Naive thymus-derived CD4-positive, alpha-beta T cell (primary cell): ENCODE measurements at regions not wholly inside any gene's neighbourhood (a gene's known extent, or its start where the extent isn't known, plus 50 kb on each side); places are given as distances from the start of the nearest gene placed in this dataset.

Source experiments
- ATAC-seq: fragments of 150-1000 bp; cut with Tn5 transposase; 2 replicates; pipeline ENCODE4 v1.10.0; 2021; ENCODE audit warnings: mild to moderate bottlenecking, moderate library complexity
- CTCF ChIA-PET: fragments of 350-600 bp; sonication (Branson Sonifier 250); formaldehyde crosslinking; loops from one replicate; lab custom pipeline; 2021; ENCODE audit warnings: antibody characterized with exemption; lab: Charles Lee
- POLR2A ChIA-PET: fragments of 350-600 bp; sonication (Branson Sonifier 250); formaldehyde crosslinking; loops from one replicate; lab custom pipeline; 2021; ENCODE audit warnings: antibody characterized with exemption, inconsistent platforms; lab: Charles Lee
- DNase-seq, 9 donors: peaks; one replicate each; pipeline versions ENCODE4 v3.0.0 to v3.0.0-alpha.2; 2020 to 2022; ENCODE audit warnings: mixed read lengths in 1 of 9
- H3K27ac ChIP-seq: one replicate; pipeline ENCODE4 v1.7.0; 2013; ENCODE audit warnings: mild to moderate bottlenecking, low read depth, low read length, moderate library complexity
- H3K27me3 ChIP-seq, 2 donors: one replicate each; pipeline ENCODE4 v1.7.0; 2013; ENCODE audit warnings: low read length in 2 of 2, mild to moderate bottlenecking in 2 of 2, moderate library complexity in 2 of 2; ENCODE audit not compliant: control insufficient read depth in 2 of 2, insufficient read depth in 2 of 2
- H3K36me3 ChIP-seq, 3 experiments: 1 replicate in 2 of 3; 2 replicates in 1 of 3; pipeline ENCODE4 v1.7.0; 2013; ENCODE audit warnings: low read length in 3 of 3, mild to moderate bottlenecking in 3 of 3, moderate library complexity in 1 of 3; ENCODE audit not compliant: insufficient read depth in 3 of 3, control insufficient read depth in 2 of 3
- H3K4me1 ChIP-seq, 2 donors: one replicate each; pipeline ENCODE4 v1.7.0; 2013; ENCODE audit warnings: low read length in 2 of 2, mild to moderate bottlenecking in 2 of 2, moderate library complexity in 1 of 2; ENCODE audit not compliant: control insufficient read depth in 2 of 2, insufficient read depth in 2 of 2
- H3K4me3 ChIP-seq: 2 replicates; pipeline ENCODE4 v1.7.0; 2013; ENCODE audit warnings: mild to moderate bottlenecking, low read length
- H3K9me3 ChIP-seq, 3 experiments: 1 replicate in 2 of 3; 2 replicates in 1 of 3; pipeline ENCODE4 v1.7.0; 2013; ENCODE audit warnings: low read length in 3 of 3; ENCODE audit not compliant: control insufficient read depth in 2 of 3
- H3K27ac Mint-ChIP-seq, 9 donors: one replicate each; pipeline ENCODE4 v1.8.0; 2020 to 2022; ENCODE audit warnings: mixed read lengths in 9 of 9, mild to moderate bottlenecking in 8 of 9, moderate library complexity in 5 of 9, inconsistent platforms in 2 of 9
- H3K27me3 Mint-ChIP-seq, 5 donors: one replicate each; pipeline ENCODE4 v1.8.0; 2021 to 2022; ENCODE audit warnings: mixed read lengths in 5 of 5, mild to moderate bottlenecking in 1 of 5
- H3K36me3 Mint-ChIP-seq, 5 donors: one replicate each; pipeline ENCODE4 v1.8.0; 2020 to 2022; ENCODE audit warnings: mixed read lengths in 5 of 5, mild to moderate bottlenecking in 3 of 5, inconsistent platforms in 1 of 5
- H3K4me1 Mint-ChIP-seq, 7 donors: one replicate each; pipeline ENCODE4 v1.8.0; 2020 to 2022; ENCODE audit warnings: mixed read lengths in 7 of 7, mild to moderate bottlenecking in 3 of 7, inconsistent platforms in 1 of 7
- H3K4me3 Mint-ChIP-seq, 10 donors: one replicate each; pipeline ENCODE4 v1.8.0; 2020 to 2022; ENCODE audit warnings: mild to moderate bottlenecking in 10 of 10, mixed read lengths in 10 of 10, moderate library complexity in 6 of 10, inconsistent platforms in 2 of 10
- H3K9me3 Mint-ChIP-seq, 11 donors: one replicate each; pipeline ENCODE4 v1.8.0; 2020 to 2022; ENCODE audit warnings: mixed read lengths in 11 of 11, mild to moderate bottlenecking in 4 of 11, inconsistent platforms in 1 of 11, moderate library complexity in 1 of 11
- intact Hi-C, 2 donors: fragments of 100-400 bp; cut with micrococcal nuclease; formaldehyde crosslinking; loops; one replicate each; pipeline ENCODE4 v1.15.1; 2023

DNA sequence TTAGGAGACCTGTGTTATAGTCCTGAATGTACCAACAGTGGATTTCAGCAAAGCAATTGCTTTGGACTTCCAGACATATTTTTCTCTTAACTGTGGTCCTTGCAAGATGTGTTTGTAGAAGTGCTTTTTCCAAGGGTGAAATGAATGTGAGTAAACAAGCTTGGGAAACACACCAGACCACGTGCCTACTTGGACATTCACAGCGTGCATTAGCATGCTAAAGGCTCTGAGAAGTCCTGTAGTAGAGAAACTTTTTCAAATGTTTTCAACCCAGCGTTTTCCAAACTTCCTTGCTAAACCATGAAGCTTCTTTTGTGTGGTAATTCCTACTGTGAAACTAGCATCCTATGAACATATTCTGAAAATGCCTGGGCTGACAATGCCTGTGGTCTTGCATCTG lies 91.2 kb upstream of the DBX1 start:
- Histone ChIP-seq H3K27me3 (no peaks in the 10 kb centered on the region), H3K9me3 (no peaks in the 10 kb centered on the region), H3K36me3 (no peaks in the 10 kb centered on the region), H3K27ac (no peak overlapping the region), H3K4me1 (no peaks in the 10 kb centered on the region), H3K4me3 (no peak overlapping the region)
- Mint-ChIP-seq H3K9me3 (no peaks in the 10 kb centered on the region), H3K36me3 (no peaks in the 10 kb centered on the region), H3K4me1 (no peaks in the 10 kb centered on the region), H3K27ac (no peak overlapping the region), H3K4me3 (no peak overlapping the region), H3K27me3 (peaks cover 14 to 45% (median 39%) of the 10 kb centered on the region in 5 donors)
- DNase-seq (no peak), ATAC-seq (no peak)
- intact Hi-C loops, result no loop called here
- POLR2A ChIA-PET, result no interaction called here
- CTCF ChIA-PET, result no interaction called here

DNA sequence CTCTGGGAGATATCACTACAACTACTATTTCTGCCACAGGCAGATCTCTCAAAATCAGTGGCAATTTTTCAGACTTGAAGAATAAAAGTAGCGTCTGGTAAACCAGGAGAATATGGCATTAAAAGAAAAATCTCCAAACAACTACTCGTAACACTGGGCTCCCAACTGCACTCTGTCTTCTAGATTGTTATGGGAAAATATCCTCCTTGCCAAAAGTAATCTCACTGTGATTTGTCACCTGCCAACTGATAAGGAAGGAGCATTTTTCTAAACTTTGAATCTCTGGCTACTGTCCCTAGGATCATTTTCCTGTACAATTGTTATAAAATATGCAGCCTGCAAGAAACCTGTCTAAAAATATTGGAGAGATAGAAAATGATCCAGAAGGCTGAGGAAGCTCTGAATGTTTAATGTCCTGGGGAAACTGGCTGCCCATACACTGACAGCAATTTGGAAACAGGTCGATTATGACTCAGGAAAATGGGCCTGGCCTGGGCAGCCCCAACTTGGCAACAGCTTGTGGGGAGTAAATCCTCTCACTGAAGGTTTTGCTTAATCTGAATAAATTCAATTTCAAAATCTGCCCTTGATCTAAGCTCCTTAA lies 90.5 kb upstream of the DBX1 start:
- ChIA-PET CTCF (no interaction called here), POLR2A (no interaction called here)
- peaks cover 14 to 50% (median 40%) of the 10 kb centered on the region in 5 donors for H3K27me3 Mint-ChIP-seq
- Histone ChIP-seq H3K4me3 (no peak overlapping the region), H3K4me1 (no peaks in the 10 kb centered on the region), H3K27me3 (no peaks in the 10 kb centered on the region), H3K9me3 (no peaks in the 10 kb centered on the region), H3K36me3 (no peaks in the 10 kb centered on the region), H3K27ac (no peak overlapping the region)
- no peak for DNase-seq
- ATAC-seq, result no peak
- intact Hi-C loops, result no loop called here
- H3K9me3 Mint-ChIP-seq, result no peaks in the 10 kb centered on the region
- no peaks in the 10 kb centered on the region for H3K36me3 Mint-ChIP-seq
- H3K4me3 Mint-ChIP-seq, result no peak overlapping the region
- no peak overlapping the region for H3K27ac Mint-ChIP-seq
- no peaks in the 10 kb centered on the region for H3K4me1 Mint-ChIP-seq

DNA sequence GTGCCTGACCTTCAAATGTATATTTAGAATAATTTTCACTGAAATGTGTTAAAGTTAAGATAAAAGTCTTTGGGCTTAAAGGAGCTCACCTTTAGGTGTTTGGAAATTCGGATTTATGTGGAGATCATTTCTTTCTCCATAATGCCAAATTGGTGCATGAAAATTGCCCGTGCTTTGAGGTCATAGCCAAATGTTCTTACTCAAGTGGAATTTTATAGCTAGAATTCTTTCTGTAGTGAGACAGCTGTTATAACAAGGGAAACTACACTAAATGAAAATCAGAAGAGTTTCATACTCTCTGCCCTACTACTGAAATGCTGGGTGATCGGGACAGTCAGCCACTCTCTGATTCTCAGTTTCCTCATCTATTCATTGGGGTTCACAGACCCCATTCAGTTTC lies 89.5 kb upstream of the DBX1 start:
- Mint-ChIP-seq H3K36me3 (no peaks in the 10 kb centered on the region), H3K27ac (no peak overlapping the region), H3K4me3 (no peak overlapping the region), H3K4me1 (no peaks in the 10 kb centered on the region), H3K27me3 (peaks cover 11 to 52% (median 40%) of the 10 kb centered on the region in 5 donors), H3K9me3 (no peaks in the 10 kb centered on the region)
- Histone ChIP-seq H3K4me1 (no peaks in the 10 kb centered on the region), H3K36me3 (no peaks in the 10 kb centered on the region), H3K27me3 (no peaks in the 10 kb centered on the region), H3K9me3 (no peaks in the 10 kb centered on the region), H3K27ac (no peak overlapping the region), H3K4me3 (no peak overlapping the region)
- no peak for DNase-seq
- intact Hi-C loops, result no loop called here
- ATAC-seq, result no peak
- CTCF ChIA-PET, result no interaction called here
- POLR2A ChIA-PET, result no interaction called here

- Mint-ChIP-seq H3K9me3 (no peaks in the 10 kb centered on the region), H3K27ac (no peak overlapping the region), H3K4me3 (no peak overlapping the region), H3K36me3 (no peaks in the 10 kb centered on the region), H3K4me1 (no peaks in the 10 kb centered on the region), H3K27me3 (peaks cover 11 to 52% (median 40%) of the 10 kb centered on the region in 5 donors)
- DNase-seq (no peak), ATAC-seq (no peak)
- ChIA-PET POLR2A (no interaction called here), CTCF (no interaction called here)
- no peaks in the 10 kb centered on the region for H3K27me3 ChIP-seq
- H3K4me3 ChIP-seq, result no peak overlapping the region
- no peaks in the 10 kb centered on the region for H3K36me3 ChIP-seq
- H3K27ac ChIP-seq, result no peak overlapping the region
- no peaks in the 10 kb centered on the region for H3K9me3 ChIP-seq
- intact Hi-C loops, result no loop called here
- H3K4me1 ChIP-seq, result no peaks in the 10 kb centered on the region
Observed at GRCh38 chr11:20249378-20249777, 89.1 kb upstream of the DBX1 start.

DNA sequence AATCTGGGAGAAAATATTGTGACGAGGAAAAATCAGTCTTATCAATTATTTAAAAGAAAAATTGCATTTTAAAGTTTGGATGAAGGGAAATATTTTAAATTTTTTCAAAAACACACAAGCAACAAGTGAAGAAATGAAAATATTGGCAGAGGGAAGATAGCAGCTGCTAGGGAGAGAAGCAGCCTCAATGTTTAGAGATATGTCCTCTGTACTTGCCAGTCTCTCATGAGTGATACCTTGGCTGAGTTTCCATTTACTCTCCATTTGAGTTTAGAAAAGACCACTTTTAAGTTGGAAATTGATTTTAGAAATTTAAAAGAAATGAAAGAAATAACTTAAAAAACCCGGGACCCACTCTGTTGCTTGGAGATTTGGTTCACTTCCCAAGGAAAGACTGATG lies 88.6 kb upstream of the DBX1 start:
- ChIA-PET CTCF (no interaction called here), POLR2A (no interaction called here)
- Histone ChIP-seq H3K36me3 (no peaks in the 10 kb centered on the region), H3K4me3 (no peak overlapping the region), H3K27me3 (no peaks in the 10 kb centered on the region), H3K9me3 (no peaks in the 10 kb centered on the region), H3K27ac (no peak overlapping the region), H3K4me1 (no peaks in the 10 kb centered on the region)
- intact Hi-C loops, result no loop called here
- H3K27me3 Mint-ChIP-seq, result peaks cover 11 to 49% (median 39%) of the 10 kb centered on the region in 5 donors
- no peaks in the 10 kb centered on the region for H3K4me1 Mint-ChIP-seq
- H3K36me3 Mint-ChIP-seq, result no peaks in the 10 kb centered on the region
- ATAC-seq, result no peak
- H3K4me3 Mint-ChIP-seq, result no peak overlapping the region
- DNase-seq, result no peak
- no peaks in the 10 kb centered on the region for H3K9me3 Mint-ChIP-seq
- H3K27ac Mint-ChIP-seq, result no peak overlapping the region

DNA sequence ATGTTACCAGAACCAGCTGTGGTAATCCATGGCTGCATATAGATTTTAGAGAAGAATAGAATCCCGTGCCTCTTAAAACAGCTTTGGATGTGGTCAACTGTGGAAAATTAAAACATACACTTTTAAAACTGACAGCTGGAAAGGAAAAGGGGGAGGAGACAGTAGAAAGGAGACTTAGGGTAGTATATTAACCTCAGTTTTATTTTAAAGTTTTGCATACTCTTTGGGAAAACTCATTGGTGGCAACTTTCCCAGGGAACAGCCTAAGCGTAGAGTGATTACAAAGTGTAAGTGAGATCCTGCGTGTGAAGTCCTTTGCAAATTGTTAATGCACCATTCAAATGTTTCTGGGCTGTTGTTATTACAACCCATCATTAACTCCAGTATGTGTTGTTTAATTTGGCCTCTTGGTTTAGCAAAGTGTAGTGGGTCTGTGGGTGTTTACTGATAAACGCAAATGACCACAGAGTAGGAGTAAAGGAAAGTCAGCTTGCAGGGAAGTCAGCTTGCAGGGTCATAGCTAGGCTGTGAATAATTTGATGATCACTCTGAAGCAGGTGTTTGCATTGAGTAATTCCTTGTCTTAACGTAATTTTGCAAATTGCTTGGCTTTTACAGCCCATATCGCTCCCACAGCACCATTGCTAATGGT lies 88.0 kb upstream of the DBX1 start:
- no peaks in the 10 kb centered on the region for H3K27me3 ChIP-seq
- no peaks in the 10 kb centered on the region for H3K4me1 ChIP-seq
- ATAC-seq (no peak), DNase-seq (no peak)
- intact Hi-C loops, result no loop called here
- Mint-ChIP-seq H3K27me3 (peaks cover 11 to 46% (median 37%) of the 10 kb centered on the region in 5 donors), H3K27ac (no peak overlapping the region), H3K9me3 (peaks cover 0 to 5% (median 0%) of the 10 kb centered on the region in 11 donors), H3K4me1 (no peaks in the 10 kb centered on the region), H3K36me3 (peaks cover 0 to under 1% (median 0%) of the 10 kb centered on the region in 5 donors), H3K4me3 (no peak overlapping the region)
- H3K4me3 ChIP-seq, result no peak overlapping the region
- H3K9me3 ChIP-seq, result no peaks in the 10 kb centered on the region
- CTCF ChIA-PET, result no interaction called here
- no peaks in the 10 kb centered on the region for H3K36me3 ChIP-seq
- no peak overlapping the region for H3K27ac ChIP-seq
- POLR2A ChIA-PET, result no interaction called here

DNA sequence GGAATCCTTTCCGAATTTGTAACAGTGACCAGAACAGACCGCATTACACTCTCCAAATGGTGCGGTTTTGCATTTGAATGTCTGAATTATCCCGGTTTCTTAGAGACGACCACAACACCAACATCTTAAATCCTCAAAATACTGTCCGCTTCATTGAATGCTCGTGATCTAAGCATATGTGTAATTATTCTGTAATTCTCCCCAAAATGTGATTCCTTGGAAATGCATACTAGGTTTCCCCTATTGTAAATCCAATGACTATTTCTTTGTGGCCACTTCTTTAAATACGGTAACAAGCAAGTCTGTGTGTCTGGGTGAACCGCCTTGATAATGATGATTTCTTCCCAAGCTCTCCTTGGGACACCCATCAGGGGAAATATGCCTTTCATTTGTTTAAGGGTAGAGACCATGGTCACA lies 87.3 kb upstream of the DBX1 start:
- no peak for ATAC-seq
- H3K27ac ChIP-seq, result no peak overlapping the region
- H3K4me3 ChIP-seq, result no peak overlapping the region
- Mint-ChIP-seq H3K9me3 (peaks cover 0 to 11% (median 0%) of the 10 kb centered on the region in 11 donors), H3K4me1 (no peaks in the 10 kb centered on the region), H3K27ac (no peak overlapping the region), H3K36me3 (peaks cover 0 to 5% (median 0%) of the 10 kb centered on the region in 5 donors), H3K27me3 (peaks cover 11 to 49% (median 35%) of the 10 kb centered on the region in 5 donors), H3K4me3 (no peak overlapping the region)
- H3K9me3 ChIP-seq, result no peaks in the 10 kb centered on the region
- no peak for DNase-seq
- no peaks in the 10 kb centered on the region for H3K4me1 ChIP-seq
- no peaks in the 10 kb centered on the region for H3K27me3 ChIP-seq
- ChIA-PET CTCF (no interaction called here), POLR2A (no interaction called here)
- H3K36me3 ChIP-seq, result no peaks in the 10 kb centered on the region
- intact Hi-C loops, result no loop called here
